HEK293T (cell line): ENCODE measurements at regions not wholly inside any gene's neighbourhood (a gene's known extent, or its start where the extent isn't known, plus 50 kb on each side); places are given as distances from the start of the nearest gene placed in this dataset.

Source experiments
- ARNT ChIP-seq: fragments of 450-650 bp; IDR thresholded peaks from 2 replicates; pipeline ENCODE4 v1.6.1; 2017; ENCODE audit warnings: mild to moderate bottlenecking
- BHLHE40 ChIP-seq: fragments of 450-650 bp; IDR thresholded peaks from 2 replicates; pipeline ENCODE4 v1.6.1; 2016; ENCODE audit warnings: mild to moderate bottlenecking, moderate library complexity, borderline replicate concordance
- FOXA1 ChIP-seq: fragments of 450-650 bp; IDR thresholded peaks from 2 replicates; pipeline ENCODE4 v1.6.1; 2016; ENCODE audit warnings: mild to moderate bottlenecking
- FOXK2 ChIP-seq: fragments of 450-650 bp; IDR thresholded peaks from 2 replicates; pipeline ENCODE4 v1.6.1; 2016; ENCODE audit warnings: mild to moderate bottlenecking
- ZNF384 ChIP-seq: fragments of 450-650 bp; IDR thresholded peaks from 2 replicates; pipeline ENCODE4 v1.6.1; 2016

DNA sequence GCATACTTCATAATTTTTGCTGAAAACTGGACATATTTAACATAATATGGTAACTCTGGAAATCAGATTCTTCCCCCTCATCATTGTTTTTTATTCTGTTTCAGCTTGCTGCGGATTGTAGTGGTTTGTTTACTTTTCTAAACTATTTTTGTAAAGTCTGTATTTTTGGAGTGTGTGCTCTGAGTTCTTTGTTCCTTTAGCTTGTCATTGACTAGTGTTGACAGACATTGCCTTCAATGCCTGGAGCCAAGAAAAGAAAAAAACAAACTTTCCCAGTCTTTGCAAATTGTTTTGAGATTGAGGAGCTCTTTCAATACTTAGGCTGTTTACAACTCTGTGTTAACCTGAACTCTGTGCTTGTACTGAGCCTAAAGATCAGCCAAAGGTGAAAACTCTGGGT lies 137.3 kb upstream of the CEP126 start:
- TF ChIP-seq ZNF384 (no peak), ARNT (no peak), FOXA1 (no peak), BHLHE40 (no peak), FOXK2 (no peak)
